Neural progenitor cell (in vitro differentiated cells): ENCODE measurements at regions not wholly inside any gene's neighbourhood (a gene's known extent, or its start where the extent isn't known, plus 50 kb on each side); places are given as distances from the start of the nearest gene placed in this dataset.
A peak's percentile ranks its signal among the peaks of the same experiment; 100 is the strongest.

Source experiments
- DNase-seq: peaks from one replicate; pipeline ENCODE4 v3.0.0-alpha.2; 2016; ENCODE audit warnings: low spot score
- H2AFZ ChIP-seq: fragments of 200-600 bp; sonication (generic); replicated peaks from 2 replicates; pipeline ENCODE4 v1.6.1; 2016; ENCODE audit warnings: antibody characterized with exemption
- H3F3A ChIP-seq: fragments of 200-600 bp; sonication (generic); 2 replicates; pipeline ENCODE4 v1.6.1; 2016; ENCODE audit warnings: antibody characterized with exemption, low read depth
- H3K27ac ChIP-seq: fragments of 200-600 bp; sonication (generic); 2 replicates; pipeline ENCODE4 v1.5.1; 2016; ENCODE audit warnings: mild to moderate bottlenecking
- H3K27me3 ChIP-seq: fragments of 200-600 bp; sonication (generic); 2 replicates; pipeline ENCODE4 v1.6.1; 2016; ENCODE audit warnings: mild to moderate bottlenecking, moderate library complexity
- H3K36me3 ChIP-seq: fragments of 200-600 bp; sonication (generic); 2 replicates; pipeline ENCODE4 v1.5.1; 2016
- H3K4me1 ChIP-seq: fragments of 200-600 bp; sonication (generic); 2 replicates; pipeline ENCODE4 v1.6.1; 2016; ENCODE audit warnings: mixed run types
- H3K4me2 ChIP-seq: fragments of 200-600 bp; sonication (generic); 2 replicates; pipeline ENCODE4 v1.6.1; 2016
- H3K4me3 ChIP-seq: fragments of 200-600 bp; sonication (generic); 2 replicates; pipeline ENCODE4 v1.5.1; 2016
- H3K79me2 ChIP-seq: fragments of 200-600 bp; sonication (generic); 2 replicates; pipeline ENCODE4 v1.6.1; 2016; ENCODE audit warnings: low read depth
- H3K9ac ChIP-seq: fragments of 200-600 bp; sonication (generic); 2 replicates; pipeline ENCODE4 v1.6.1; 2016
- H3K9me3 ChIP-seq: fragments of 200-600 bp; sonication (generic); 2 replicates; pipeline ENCODE4 v1.5.1; 2016; ENCODE audit warnings: low read depth
- H4K20me1 ChIP-seq: fragments of 200-600 bp; sonication (generic); 2 replicates; pipeline ENCODE4 v1.6.1; 2016; ENCODE audit warnings: low read depth
- H3K27ac Mint-ChIP-seq: 3 replicates; pipeline ENCODE4 v1.8.0; 2021; ENCODE audit warnings: mixed read lengths
- H3K27me3 Mint-ChIP-seq: 2 replicates; pipeline ENCODE4 v1.8.0; 2022; ENCODE audit warnings: low read depth, mild to moderate bottlenecking, inconsistent platforms, moderate library complexity, mixed read lengths; ENCODE audit not compliant: insufficient read depth
- H3K36me3 Mint-ChIP-seq: 3 replicates; pipeline ENCODE4 v1.8.0; 2021; ENCODE audit warnings: mixed read lengths
- H3K4me1 Mint-ChIP-seq: 3 replicates; pipeline ENCODE4 v1.8.0; 2021; ENCODE audit warnings: mixed read lengths
- H3K4me3 Mint-ChIP-seq: 3 replicates; pipeline ENCODE4 v1.8.0; 2021; ENCODE audit warnings: mild to moderate bottlenecking, moderate library complexity, mixed read lengths
- H3K9me3 Mint-ChIP-seq: 3 replicates; pipeline ENCODE4 v1.8.0; 2020; ENCODE audit warnings: mixed read lengths
- CTCF ChIP-seq: fragments of 200-600 bp; sonication (generic); IDR thresholded peaks from 2 replicates; pipeline ENCODE4 v1.5.1; 2017; ENCODE audit warnings: antibody characterized with exemption, mild to moderate bottlenecking
- EZH2 ChIP-seq: fragments of 200-600 bp; sonication (generic); IDR thresholded peaks from 2 replicates; pipeline ENCODE4 v1.6.1; 2017; ENCODE audit warnings: antibody characterized with exemption, mild to moderate bottlenecking, moderate library complexity
- EZH2phosphoT487 ChIP-seq: fragments of 200-600 bp; sonication (generic); IDR thresholded peaks from 2 replicates; pipeline ENCODE4 v1.6.1; 2017; ENCODE audit warnings: antibody characterized with exemption

DNA sequence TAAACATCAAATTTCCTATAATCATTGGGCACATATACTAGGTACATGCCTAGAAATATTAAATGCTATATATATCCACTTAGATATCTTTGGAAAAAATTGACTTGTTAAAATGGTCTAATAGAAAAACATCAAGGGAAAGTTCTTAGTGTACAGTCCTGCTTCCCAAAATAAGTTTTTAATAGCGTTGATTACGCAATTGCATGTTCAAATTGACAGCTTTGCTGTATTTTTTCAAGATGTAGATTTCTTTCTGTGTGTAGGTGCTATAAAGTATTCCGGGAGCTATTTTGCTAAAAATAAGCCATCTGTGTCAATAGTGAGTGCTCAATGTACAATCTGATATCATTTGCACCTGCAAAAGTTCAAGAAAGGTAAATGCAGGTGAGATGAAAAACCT lies 463.9 kb upstream of the ATP2B1 start:
- Mint-ChIP-seq H3K4me1 (peaks cover 18% of the 10 kb centered on the region), H3K27ac (no peak overlapping the region), H3K27me3 (peaks cover 3% of the 10 kb centered on the region), H3K4me3 (no peak overlapping the region), H3K36me3 (no peaks in the 10 kb centered on the region), H3K9me3 (no peaks in the 10 kb centered on the region)
- no peaks in the 10 kb centered on the region for H3F3A ChIP-seq
- TF ChIP-seq EZH2 (no peak), EZH2phosphoT487 (no peak), CTCF (no peak)
- no peak for DNase-seq
- H4K20me1 ChIP-seq: no peaks in the 10 kb centered on the region
- H3K9me3 ChIP-seq: no peaks in the 10 kb centered on the region
- no peaks in the 10 kb centered on the region for H3K79me2 ChIP-seq
- H2AFZ ChIP-seq: no peak overlapping the region
- H3K4me3 ChIP-seq: no peak overlapping the region
- H3K27ac ChIP-seq: no peak overlapping the region
- no peaks in the 10 kb centered on the region for H3K27me3 ChIP-seq
- no peak overlapping the region for H3K4me2 ChIP-seq
- H3K4me1 ChIP-seq: no peaks in the 10 kb centered on the region
- H3K36me3 ChIP-seq: no peaks in the 10 kb centered on the region
- no peak overlapping the region for H3K9ac ChIP-seq

- peaks cover 3% of the 10 kb centered on the region for H3K27me3 Mint-ChIP-seq
These were observed 462.1 kb upstream of the ATP2B1 start for GRCh38 chr12:90170740-90171139.

DNA sequence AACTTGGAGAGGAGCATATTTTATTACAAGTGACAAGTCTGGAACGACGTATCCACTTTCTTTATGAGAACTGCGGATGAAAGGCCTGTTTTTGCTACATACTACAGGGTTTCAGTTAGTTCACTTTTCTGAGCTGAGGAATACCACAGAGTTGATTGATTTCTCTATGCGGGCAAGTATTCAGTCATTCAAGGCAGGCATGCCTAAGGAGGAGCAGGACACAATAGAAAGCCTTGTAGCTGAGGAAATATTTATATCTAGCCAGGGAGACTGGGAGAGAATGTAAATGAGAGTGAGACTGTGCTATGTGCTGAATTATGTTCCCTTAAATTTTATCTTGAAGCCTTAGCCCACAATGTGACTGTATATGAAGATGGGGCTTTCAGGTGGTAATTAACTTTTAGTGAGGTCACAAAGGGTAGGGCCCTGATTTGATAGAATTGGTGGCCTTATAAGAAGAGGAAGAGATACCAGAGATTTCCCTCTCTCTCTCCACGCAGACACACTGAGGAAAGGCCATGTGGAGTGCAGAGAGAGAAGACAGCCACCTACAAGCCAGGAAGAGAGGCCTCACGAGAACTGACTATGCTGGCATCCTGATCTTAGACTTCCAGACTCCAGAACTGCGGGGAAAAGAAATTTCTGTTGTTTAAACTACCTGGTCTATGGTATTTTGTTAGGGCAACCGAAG lies 459.0 kb upstream of the ATP2B1 start:
- peaks cover 3% of the 10 kb centered on the region for H3K27me3 Mint-ChIP-seq

More at GRCh38 chr12:90170740-90171139, 462.1 kb upstream of the ATP2B1 start:
- Mint-ChIP-seq H3K4me3 (no peak overlapping the region), H3K9me3 (no peaks in the 10 kb centered on the region), H3K36me3 (no peaks in the 10 kb centered on the region), H3K4me1 (peaks cover 20% of the 10 kb centered on the region), H3K27ac (no peak overlapping the region)
- Histone ChIP-seq H3K27ac (no peak overlapping the region), H3K36me3 (no peaks in the 10 kb centered on the region), H3K4me3 (no peak overlapping the region), H4K20me1 (no peaks in the 10 kb centered on the region), H3K79me2 (no peaks in the 10 kb centered on the region), H2AFZ (no peak overlapping the region), H3F3A (no peaks in the 10 kb centered on the region), H3K4me2 (no peak overlapping the region), H3K9ac (no peak overlapping the region), H3K4me1 (no peaks in the 10 kb centered on the region), H3K27me3 (no peaks in the 10 kb centered on the region), H3K9me3 (no peaks in the 10 kb centered on the region)
- TF ChIP-seq EZH2phosphoT487 (no peak), EZH2 (no peak), CTCF (no peak)
- DNase-seq: no peak

More for the DNA sequence above, 459.0 kb upstream of the ATP2B1 start:
- Mint-ChIP-seq H3K36me3 (no peaks in the 10 kb centered on the region), H3K9me3 (no peaks in the 10 kb centered on the region), H3K4me1 (peaks cover 6% of the 10 kb centered on the region), H3K27ac (peak overlapping the region; percentile 65), H3K4me3 (no peak overlapping the region)
- H4K20me1 ChIP-seq: no peaks in the 10 kb centered on the region
- H3K4me1 ChIP-seq: no peaks in the 10 kb centered on the region
- TF ChIP-seq EZH2: no peak
- TF ChIP-seq EZH2phosphoT487: no peak
- TF ChIP-seq CTCF: no peak
- no peak overlapping the region for H3K4me2 ChIP-seq
- no peak overlapping the region for H3K4me3 ChIP-seq
- H3K27me3 ChIP-seq: no peaks in the 10 kb centered on the region
- no peak for DNase-seq
- no peaks in the 10 kb centered on the region for H3K36me3 ChIP-seq
- H3K9me3 ChIP-seq: no peaks in the 10 kb centered on the region
- H3K9ac ChIP-seq: no peak overlapping the region
- no peaks in the 10 kb centered on the region for H3F3A ChIP-seq
- H3K79me2 ChIP-seq: no peaks in the 10 kb centered on the region
- no peak overlapping the region for H3K27ac ChIP-seq
- no peak overlapping the region for H2AFZ ChIP-seq
